Naive thymus-derived CD4-positive, alpha-beta T cell (primary cell): ENCODE measurements at regions not wholly inside any gene's neighbourhood (a gene's known extent, or its start where the extent isn't known, plus 50 kb on each side); places are given as distances from the start of the nearest gene placed in this dataset.

Source experiments
- ATAC-seq: fragments of 150-1000 bp; cut with Tn5 transposase; 2 replicates; pipeline ENCODE4 v1.10.0; 2021; ENCODE audit warnings: mild to moderate bottlenecking, moderate library complexity
- CTCF ChIA-PET: fragments of 350-600 bp; sonication (Branson Sonifier 250); formaldehyde crosslinking; loops from one replicate; lab custom pipeline; 2021; ENCODE audit warnings: antibody characterized with exemption; lab: Charles Lee
- POLR2A ChIA-PET: fragments of 350-600 bp; sonication (Branson Sonifier 250); formaldehyde crosslinking; loops from one replicate; lab custom pipeline; 2021; ENCODE audit warnings: antibody characterized with exemption, inconsistent platforms; lab: Charles Lee
- DNase-seq, 9 donors: peaks; one replicate each; pipeline versions ENCODE4 v3.0.0 to v3.0.0-alpha.2; 2020 to 2022; ENCODE audit warnings: mixed read lengths in 1 of 9
- H3K27ac ChIP-seq: one replicate; pipeline ENCODE4 v1.7.0; 2013; ENCODE audit warnings: mild to moderate bottlenecking, low read depth, low read length, moderate library complexity
- H3K27me3 ChIP-seq, 2 donors: one replicate each; pipeline ENCODE4 v1.7.0; 2013; ENCODE audit warnings: low read length in 2 of 2, mild to moderate bottlenecking in 2 of 2, moderate library complexity in 2 of 2; ENCODE audit not compliant: control insufficient read depth in 2 of 2, insufficient read depth in 2 of 2
- H3K36me3 ChIP-seq, 3 experiments: 1 replicate in 2 of 3; 2 replicates in 1 of 3; pipeline ENCODE4 v1.7.0; 2013; ENCODE audit warnings: low read length in 3 of 3, mild to moderate bottlenecking in 3 of 3, moderate library complexity in 1 of 3; ENCODE audit not compliant: insufficient read depth in 3 of 3, control insufficient read depth in 2 of 3
- H3K4me1 ChIP-seq, 2 donors: one replicate each; pipeline ENCODE4 v1.7.0; 2013; ENCODE audit warnings: low read length in 2 of 2, mild to moderate bottlenecking in 2 of 2, moderate library complexity in 1 of 2; ENCODE audit not compliant: control insufficient read depth in 2 of 2, insufficient read depth in 2 of 2
- H3K4me3 ChIP-seq: 2 replicates; pipeline ENCODE4 v1.7.0; 2013; ENCODE audit warnings: mild to moderate bottlenecking, low read length
- H3K9me3 ChIP-seq, 3 experiments: 1 replicate in 2 of 3; 2 replicates in 1 of 3; pipeline ENCODE4 v1.7.0; 2013; ENCODE audit warnings: low read length in 3 of 3; ENCODE audit not compliant: control insufficient read depth in 2 of 3
- H3K27ac Mint-ChIP-seq, 9 donors: one replicate each; pipeline ENCODE4 v1.8.0; 2020 to 2022; ENCODE audit warnings: mixed read lengths in 9 of 9, mild to moderate bottlenecking in 8 of 9, moderate library complexity in 5 of 9, inconsistent platforms in 2 of 9
- H3K27me3 Mint-ChIP-seq, 5 donors: one replicate each; pipeline ENCODE4 v1.8.0; 2021 to 2022; ENCODE audit warnings: mixed read lengths in 5 of 5, mild to moderate bottlenecking in 1 of 5
- H3K36me3 Mint-ChIP-seq, 5 donors: one replicate each; pipeline ENCODE4 v1.8.0; 2020 to 2022; ENCODE audit warnings: mixed read lengths in 5 of 5, mild to moderate bottlenecking in 3 of 5, inconsistent platforms in 1 of 5
- H3K4me1 Mint-ChIP-seq, 7 donors: one replicate each; pipeline ENCODE4 v1.8.0; 2020 to 2022; ENCODE audit warnings: mixed read lengths in 7 of 7, mild to moderate bottlenecking in 3 of 7, inconsistent platforms in 1 of 7
- H3K4me3 Mint-ChIP-seq, 10 donors: one replicate each; pipeline ENCODE4 v1.8.0; 2020 to 2022; ENCODE audit warnings: mild to moderate bottlenecking in 10 of 10, mixed read lengths in 10 of 10, moderate library complexity in 6 of 10, inconsistent platforms in 2 of 10
- H3K9me3 Mint-ChIP-seq, 11 donors: one replicate each; pipeline ENCODE4 v1.8.0; 2020 to 2022; ENCODE audit warnings: mixed read lengths in 11 of 11, mild to moderate bottlenecking in 4 of 11, inconsistent platforms in 1 of 11, moderate library complexity in 1 of 11
- intact Hi-C, 2 donors: fragments of 100-400 bp; cut with micrococcal nuclease; formaldehyde crosslinking; loops; one replicate each; pipeline ENCODE4 v1.15.1; 2023

DNA sequence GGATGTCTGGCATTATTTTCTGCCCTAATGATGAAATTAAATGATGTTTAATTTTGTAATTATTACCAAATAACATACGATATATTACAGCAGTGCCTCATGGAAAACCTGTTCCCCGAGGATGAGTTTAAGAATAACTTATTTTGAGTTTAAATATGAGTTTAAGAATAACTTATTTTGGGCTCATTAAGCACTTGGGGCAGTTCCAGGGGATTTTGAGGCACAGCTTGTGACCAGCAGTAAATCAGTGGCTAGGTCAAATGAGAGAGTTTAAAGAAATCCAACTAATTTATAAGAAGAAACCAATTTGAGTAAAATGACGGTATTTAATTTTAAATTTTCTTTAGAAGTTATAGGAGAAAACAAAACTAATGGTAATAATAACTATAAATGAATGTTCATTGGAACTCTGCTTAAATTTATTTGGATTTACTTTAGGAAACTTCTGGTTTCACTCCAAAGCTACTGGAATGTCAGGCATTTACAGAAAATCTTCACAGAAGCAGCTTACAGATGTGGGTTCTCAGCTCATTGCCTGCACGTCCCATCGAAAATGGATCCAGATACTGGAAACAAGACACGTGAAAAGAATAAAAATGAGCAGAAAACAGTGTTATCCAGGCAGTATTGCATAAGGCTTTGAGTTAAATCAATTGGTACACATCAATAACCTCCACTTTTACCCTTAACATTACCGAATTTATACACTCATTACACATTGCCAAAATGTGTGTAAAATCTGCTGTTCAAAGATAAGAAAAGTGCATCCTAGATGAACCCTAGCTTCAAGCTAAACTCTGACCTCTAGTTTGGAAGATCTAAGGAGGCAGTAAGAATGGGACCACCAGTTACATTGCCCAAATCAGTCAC lies 784.5 kb upstream of the IGFBP3 start:
- H3K36me3 ChIP-seq = no peaks in the 10 kb centered on the region
- H3K27me3 ChIP-seq = no peaks in the 10 kb centered on the region
- ChIA-PET POLR2A (no interaction called here), CTCF (no interaction called here)
- no peak for DNase-seq
- Mint-ChIP-seq H3K4me3 (no peak overlapping the region), H3K4me1 (no peaks in the 10 kb centered on the region), H3K36me3 (peaks cover 0 to 4% (median 0%) of the 10 kb centered on the region in 5 donors), H3K27ac (no peak overlapping the region), H3K27me3 (no peaks in the 10 kb centered on the region), H3K9me3 (peaks cover 0 to 17% (median 4%) of the 10 kb centered on the region in 11 donors)
- H3K4me1 ChIP-seq = no peaks in the 10 kb centered on the region
- H3K9me3 ChIP-seq = no peaks in the 10 kb centered on the region
- no peak overlapping the region for H3K27ac ChIP-seq
- ATAC-seq = no peak
- intact Hi-C loops = no loop called here
- H3K4me3 ChIP-seq = no peak overlapping the region

DNA sequence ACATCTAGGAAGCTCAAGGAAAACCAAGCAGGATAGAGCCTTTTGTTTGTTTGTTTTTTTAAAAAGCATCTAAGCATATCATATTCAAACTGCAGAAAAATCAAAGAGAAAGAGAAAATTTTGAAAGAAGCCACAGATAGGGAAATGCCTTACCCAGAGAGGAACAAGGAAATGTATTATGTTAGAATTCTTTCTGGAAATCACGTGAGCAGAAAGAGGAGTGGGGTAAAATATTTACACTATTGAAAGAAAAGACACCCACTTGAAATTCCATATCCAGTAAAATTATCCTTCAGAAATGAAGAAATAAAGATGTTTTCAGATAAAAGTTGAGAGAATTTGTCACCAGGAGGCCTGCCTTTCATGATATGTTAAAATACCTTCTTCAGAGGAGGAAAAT lies 775.7 kb upstream of the IGFBP3 start:
- H3K4me1 ChIP-seq = no peaks in the 10 kb centered on the region
- no peak overlapping the region for H3K4me3 ChIP-seq
- ChIA-PET CTCF (no interaction called here), POLR2A (no interaction called here)
- H3K36me3 ChIP-seq = no peaks in the 10 kb centered on the region
- Mint-ChIP-seq H3K27ac (no peak overlapping the region), H3K36me3 (no peaks in the 10 kb centered on the region), H3K4me3 (no peak overlapping the region), H3K4me1 (no peaks in the 10 kb centered on the region), H3K9me3 (peaks cover 0 to 22% (median 4%) of the 10 kb centered on the region in 11 donors), H3K27me3 (no peaks in the 10 kb centered on the region)
- H3K9me3 ChIP-seq = no peaks in the 10 kb centered on the region
- ATAC-seq = no peak
- DNase-seq = no peak
- intact Hi-C loops = no loop called here
- H3K27ac ChIP-seq = no peak overlapping the region
- H3K27me3 ChIP-seq = no peaks in the 10 kb centered on the region

DNA sequence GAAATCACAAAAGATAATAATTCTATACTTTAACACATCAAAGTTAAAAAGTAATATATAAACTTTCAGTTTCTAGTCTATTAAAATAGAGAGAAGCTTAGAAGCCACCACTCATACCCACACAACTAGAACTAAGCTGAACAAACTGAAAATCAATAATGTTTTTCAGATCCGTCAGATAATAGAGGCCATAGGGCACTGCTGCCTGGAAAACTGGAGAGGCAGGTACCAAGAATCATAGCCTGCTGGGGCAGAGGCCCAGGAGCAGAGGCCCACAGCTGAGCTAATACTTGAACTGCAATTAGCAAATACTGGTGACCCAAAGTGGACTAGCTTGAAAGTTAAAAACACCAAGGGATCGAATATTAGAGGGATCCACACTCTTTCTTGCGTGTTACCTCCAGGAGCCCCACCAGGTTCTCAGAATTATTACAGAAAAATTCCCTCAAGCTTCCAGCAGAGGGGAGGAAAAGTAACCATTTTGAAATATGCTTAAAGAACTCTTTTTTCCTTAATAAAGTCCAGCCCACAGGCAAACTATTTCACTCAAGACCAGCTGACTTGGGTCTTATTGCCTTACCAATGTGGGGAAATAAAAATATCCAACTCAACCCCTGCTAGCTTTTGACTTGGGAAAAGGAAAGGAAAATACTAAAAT lies 774.1 kb upstream of the IGFBP3 start:
- Histone ChIP-seq H3K9me3 (no peaks in the 10 kb centered on the region), H3K36me3 (no peaks in the 10 kb centered on the region), H3K4me1 (no peaks in the 10 kb centered on the region), H3K27me3 (no peaks in the 10 kb centered on the region), H3K4me3 (no peak overlapping the region), H3K27ac (no peak overlapping the region)
- Mint-ChIP-seq H3K4me1 (no peaks in the 10 kb centered on the region), H3K36me3 (no peaks in the 10 kb centered on the region), H3K27me3 (no peaks in the 10 kb centered on the region), H3K4me3 (no peak overlapping the region), H3K9me3 (peaks cover 0 to 25% (median 4%) of the 10 kb centered on the region in 11 donors), H3K27ac (no peak overlapping the region)
- no peak for DNase-seq
- intact Hi-C loops = no loop called here
- ChIA-PET POLR2A (no interaction called here), CTCF (no interaction called here)
- ATAC-seq = no peak

DNA sequence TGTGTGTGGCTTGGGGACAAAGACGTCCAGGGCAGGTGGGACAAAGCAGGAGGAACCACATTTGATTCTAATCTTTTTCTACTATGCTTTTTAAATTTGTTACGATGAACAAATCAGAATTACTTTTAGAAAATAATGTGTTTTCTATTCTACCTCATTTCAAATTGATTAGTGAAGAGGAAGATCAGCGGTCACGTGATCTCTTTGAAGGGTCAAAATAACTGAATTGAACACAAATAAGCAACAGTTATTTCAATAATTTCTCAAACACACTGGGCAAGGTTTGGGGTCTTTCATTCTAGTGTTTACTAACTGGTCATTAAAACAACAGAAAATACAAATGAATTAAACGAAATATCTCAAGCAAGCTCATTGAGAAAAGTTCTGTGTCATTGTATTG lies 773.0 kb upstream of the IGFBP3 start:
- no peaks in the 10 kb centered on the region for H3K36me3 Mint-ChIP-seq
- POLR2A ChIA-PET = no interaction called here

DNA sequence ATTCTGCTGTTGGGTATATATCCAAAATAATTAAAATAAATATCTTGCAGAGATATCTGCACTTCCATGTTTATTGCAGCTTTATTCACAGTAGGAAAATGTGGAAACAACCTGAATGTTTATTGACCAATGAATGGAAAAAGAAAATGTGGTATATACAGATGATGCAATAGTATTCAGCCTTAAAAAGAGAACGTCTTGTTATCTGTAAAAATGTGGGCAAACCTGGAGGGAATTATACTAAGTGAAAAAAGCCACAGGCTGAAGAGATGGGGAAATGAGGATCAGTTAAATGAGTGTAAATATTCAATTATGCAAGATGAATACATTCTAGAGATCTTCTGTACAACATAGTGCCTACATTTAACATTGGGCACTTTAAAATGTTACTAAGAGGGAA lies 766.1 kb upstream of the IGFBP3 start:
- Mint-ChIP-seq H3K27ac (no peak overlapping the region), H3K4me3 (no peak overlapping the region), H3K9me3 (peaks cover 0 to 20% (median 9%) of the 10 kb centered on the region in 11 donors), H3K27me3 (no peaks in the 10 kb centered on the region), H3K4me1 (no peaks in the 10 kb centered on the region), H3K36me3 (no peaks in the 10 kb centered on the region)
- intact Hi-C loops = no loop called here
- H3K27ac ChIP-seq = no peak overlapping the region
- H3K9me3 ChIP-seq = no peaks in the 10 kb centered on the region
- H3K27me3 ChIP-seq = no peaks in the 10 kb centered on the region
- ChIA-PET CTCF (no interaction called here), POLR2A (no interaction called here)
- no peak overlapping the region for H3K4me3 ChIP-seq
- DNase-seq (no peak), ATAC-seq (no peak)
- no peaks in the 10 kb centered on the region for H3K36me3 ChIP-seq
- H3K4me1 ChIP-seq = no peaks in the 10 kb centered on the region

More for the DNA sequence above, 773.0 kb upstream of the IGFBP3 start:
- Histone ChIP-seq H3K36me3 (no peaks in the 10 kb centered on the region), H3K27me3 (no peaks in the 10 kb centered on the region), H3K27ac (no peak overlapping the region), H3K4me3 (no peak overlapping the region), H3K4me1 (no peaks in the 10 kb centered on the region), H3K9me3 (no peaks in the 10 kb centered on the region)
- ATAC-seq (no peak), DNase-seq (no peak)
- H3K27me3 Mint-ChIP-seq = no peaks in the 10 kb centered on the region
- H3K4me3 Mint-ChIP-seq = no peak overlapping the region
- CTCF ChIA-PET = no interaction called here
- H3K27ac Mint-ChIP-seq = no peak overlapping the region
- intact Hi-C loops = no loop called here
- no peaks in the 10 kb centered on the region for H3K4me1 Mint-ChIP-seq
- H3K9me3 Mint-ChIP-seq = peaks cover 0 to 25% (median 4%) of the 10 kb centered on the region in 11 donors

DNA sequence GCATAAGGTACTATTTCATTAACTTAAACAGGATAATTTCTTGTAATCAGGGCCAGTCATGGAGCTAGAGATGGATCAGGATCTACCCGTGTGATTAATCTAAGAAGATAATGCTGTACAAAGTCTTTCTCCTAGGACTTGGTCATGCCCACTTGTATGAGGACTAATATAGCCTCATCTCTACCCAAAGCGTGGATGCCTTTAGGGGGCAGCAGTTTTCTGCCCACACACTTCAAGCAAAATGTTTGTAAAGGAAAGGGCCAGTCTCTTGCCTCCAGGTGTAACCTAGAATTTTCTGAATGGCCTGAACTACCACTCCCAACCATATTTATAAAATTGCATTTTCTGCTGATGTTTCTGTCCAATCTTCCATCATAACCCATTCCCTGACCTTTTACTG lies 764.0 kb upstream of the IGFBP3 start:
- ATAC-seq (no peak), DNase-seq (no peak)
- Mint-ChIP-seq H3K4me3 (no peak overlapping the region), H3K4me1 (no peaks in the 10 kb centered on the region), H3K9me3 (peaks cover 0 to 17% (median 6%) of the 10 kb centered on the region in 11 donors), H3K27me3 (no peaks in the 10 kb centered on the region), H3K36me3 (no peaks in the 10 kb centered on the region), H3K27ac (no peak overlapping the region)
- no peak overlapping the region for H3K27ac ChIP-seq
- ChIA-PET POLR2A (no interaction called here), CTCF (no interaction called here)
- H3K9me3 ChIP-seq = no peaks in the 10 kb centered on the region
- no peaks in the 10 kb centered on the region for H3K27me3 ChIP-seq
- no peak overlapping the region for H3K4me3 ChIP-seq
- intact Hi-C loops = no loop called here
- no peaks in the 10 kb centered on the region for H3K4me1 ChIP-seq
- no peaks in the 10 kb centered on the region for H3K36me3 ChIP-seq
